ENCODE measurements at regions not wholly inside any gene's neighbourhood (a gene's known extent, or its start where the extent isn't known, plus 50 kb on each side); places are given as distances from the start of the nearest gene placed in this dataset.

GRCh38 chr4:176492646-176493302 is 173.0 kb downstream of the SPCS3 start:
- peak in 6 of 11 donors; percentile 3 to 15 (median 6) for DNase-seq (ENCODE audit: extremely low read depth in 1 of 11, low read depth in 9 of 11, low spot score in 4 of 11)

DNA sequence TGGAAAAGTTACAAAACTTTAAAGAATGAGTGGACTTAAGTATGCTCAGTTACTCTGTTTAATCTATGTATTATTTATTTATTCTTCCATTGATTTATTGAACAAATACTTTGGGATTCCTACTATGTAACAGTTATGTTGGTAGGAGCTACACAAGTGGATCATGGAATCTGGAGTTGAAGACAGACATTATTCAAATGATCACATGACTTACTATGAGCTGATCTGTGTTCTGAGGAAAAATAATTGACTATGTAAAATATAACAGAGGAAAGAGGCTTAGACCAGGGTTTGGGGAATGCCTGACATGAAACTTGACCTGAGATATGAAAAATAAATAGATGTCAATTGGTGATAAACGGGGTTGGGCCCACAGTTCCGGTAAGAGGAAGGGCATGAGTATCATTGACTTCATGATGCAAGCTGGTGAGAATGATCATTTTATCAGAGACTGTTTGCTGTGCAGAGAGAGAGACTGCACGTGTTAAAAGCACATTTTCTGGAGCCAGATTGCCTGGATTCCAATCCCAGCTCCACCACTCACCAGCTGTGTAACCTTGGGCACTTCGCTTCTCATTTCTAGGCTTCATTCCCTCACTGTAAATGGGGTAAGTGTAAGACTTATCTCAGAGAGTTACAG is 179.0 kb downstream of the SPCS3 start:
- DNase-seq (ENCODE audit: extremely low read depth in 1 of 11, low read depth in 9 of 11, low spot score in 4 of 11): no peak

DNA sequence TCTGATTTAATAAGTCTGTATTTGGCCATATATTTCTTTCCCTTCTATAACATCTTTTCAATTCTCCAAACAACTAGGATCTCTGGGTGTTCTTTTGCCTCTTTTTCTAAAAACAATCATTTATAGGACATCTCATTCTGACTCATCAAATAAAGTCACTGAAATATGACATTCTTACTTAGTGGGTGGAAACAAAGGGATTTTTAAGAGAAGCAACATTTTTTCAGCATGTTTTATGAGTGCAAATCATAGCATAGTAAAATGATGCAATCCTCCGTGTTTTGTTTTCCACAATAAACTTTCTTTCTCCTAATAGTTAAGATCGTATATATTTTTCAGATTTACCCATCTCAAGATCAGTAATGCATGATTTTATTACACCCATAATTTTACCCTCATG is 179.8 kb downstream of the SPCS3 start:
- no peak for DNase-seq (ENCODE audit: extremely low read depth in 1 of 11, low read depth in 9 of 11, low spot score in 4 of 11)

GRCh38 chr4:176500894-176501293 is 181.1 kb downstream of the SPCS3 start:
- DNase-seq (ENCODE audit: extremely low read depth in 1 of 11, low read depth in 9 of 11, low spot score in 4 of 11): no peak

GRCh38 chr4:176504118-176504517 is 184.4 kb downstream of the SPCS3 start:
- no peak for DNase-seq (ENCODE audit: extremely low read depth in 1 of 11, low read depth in 9 of 11, low spot score in 4 of 11)

- DNase-seq (ENCODE audit: extremely low read depth in 1 of 11, low read depth in 9 of 11, low spot score in 4 of 11): no peak
These were observed 188.2 kb downstream of the SPCS3 start for GRCh38 chr4:176507845-176508533.

DNA sequence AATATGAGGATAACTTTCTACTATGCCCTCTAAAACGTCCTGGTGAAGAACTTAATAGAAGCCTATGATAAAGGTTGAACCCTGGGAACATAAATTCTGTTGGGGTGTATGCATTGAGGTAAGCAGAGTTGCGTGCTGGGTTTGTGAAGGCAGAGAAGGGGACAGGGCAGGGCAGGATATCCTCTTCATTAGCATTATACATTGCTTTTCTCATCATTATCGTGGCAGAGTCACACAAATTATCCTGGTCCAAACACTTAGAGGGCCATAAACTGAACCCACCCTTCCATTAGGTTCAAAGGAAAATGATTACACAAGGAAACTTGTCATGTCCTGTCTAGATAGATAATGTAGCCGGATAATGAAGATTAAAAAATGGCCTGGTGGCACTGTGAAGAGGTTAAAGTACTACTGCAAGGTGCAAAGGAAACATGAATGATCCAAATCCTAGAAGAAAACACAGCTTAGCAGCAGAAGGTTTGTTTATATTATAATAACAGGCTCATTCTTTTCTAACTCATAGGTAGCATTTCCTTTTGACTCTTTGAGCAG is 189.1 kb downstream of the SPCS3 start:
- DNase-seq (ENCODE audit: extremely low read depth in 1 of 11, low read depth in 9 of 11, low spot score in 4 of 11): no peak

DNA sequence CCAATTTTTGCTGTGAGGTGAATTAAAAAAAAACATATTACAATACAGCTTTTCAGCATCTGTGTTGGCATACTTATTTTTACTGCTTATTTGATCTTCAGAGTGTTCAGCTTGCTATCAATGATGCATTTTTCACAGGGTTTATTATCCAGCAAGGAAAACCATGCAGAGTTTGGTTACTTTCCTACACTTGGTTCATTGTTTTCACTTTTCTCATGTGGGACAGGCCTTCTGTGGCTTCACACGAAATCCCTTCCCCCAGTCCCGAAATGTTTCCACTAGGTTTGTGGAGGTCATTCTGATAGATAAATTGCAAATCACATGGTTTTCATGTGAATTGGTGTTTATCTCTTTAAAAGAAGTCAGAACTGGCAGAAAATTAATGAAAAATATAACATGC is 205.8 kb downstream of the SPCS3 start:
- no peak for DNase-seq (ENCODE audit: extremely low read depth in 1 of 11, low read depth in 9 of 11, low spot score in 4 of 11)

DNA sequence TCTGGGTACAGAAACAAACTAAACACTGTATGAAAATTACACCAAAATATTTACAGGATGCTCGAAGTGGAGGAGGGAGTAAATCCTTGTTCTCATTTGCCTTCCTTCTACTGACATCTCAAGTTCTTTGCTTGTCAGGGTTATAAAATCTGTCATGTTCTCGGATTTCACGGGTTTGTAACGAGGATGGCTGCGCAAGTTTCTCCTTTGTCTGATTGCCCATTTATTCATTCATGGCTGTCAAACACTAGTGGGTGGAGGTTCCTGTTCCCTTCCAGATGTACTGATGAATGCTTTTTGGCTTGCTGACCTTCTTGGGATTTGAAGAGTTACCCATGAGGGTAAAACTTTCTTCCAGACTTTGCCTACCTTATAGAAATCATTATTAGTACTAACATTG is 206.9 kb downstream of the SPCS3 start:
- DNase-seq (ENCODE audit: extremely low read depth in 1 of 11, low read depth in 9 of 11, low spot score in 4 of 11): peak in 7 of 11 donors; percentile 22 to 55 (median 36)

GRCh38 chr4:176529574-176529973 is 209.8 kb downstream of the SPCS3 start:
- no peak for DNase-seq (ENCODE audit: extremely low read depth in 1 of 11, low read depth in 9 of 11, low spot score in 4 of 11)

- no peak for DNase-seq (ENCODE audit: extremely low read depth in 1 of 11, low read depth in 9 of 11, low spot score in 4 of 11)
These were observed 213.4 kb downstream of the SPCS3 start for GRCh38 chr4:176533159-176533558.

DNA sequence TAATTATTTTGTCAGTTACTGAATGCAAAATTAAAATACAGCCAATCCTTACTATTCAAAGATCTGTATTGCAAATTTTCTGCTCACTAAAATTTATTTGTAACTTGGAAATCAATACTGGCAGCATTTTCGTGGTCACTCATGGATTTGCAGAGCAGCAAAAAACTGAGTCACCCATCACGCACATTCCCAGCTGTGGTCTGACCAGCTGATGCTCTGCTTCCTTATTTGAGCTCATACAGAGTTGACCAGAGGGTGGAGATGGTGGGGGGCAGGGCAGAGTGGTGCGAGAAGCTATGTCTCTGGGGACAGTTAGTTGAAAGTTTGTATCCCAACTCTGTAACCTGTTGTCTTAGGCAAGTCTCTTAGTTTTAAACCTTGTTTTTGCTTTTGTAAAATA is 214.8 kb downstream of the SPCS3 start:
- no peak for DNase-seq (ENCODE audit: extremely low read depth in 1 of 11, low read depth in 9 of 11, low spot score in 4 of 11)

GRCh38 chr4:176538217-176538925 is 218.6 kb downstream of the SPCS3 start:
- no peak for DNase-seq (ENCODE audit: extremely low read depth in 1 of 11, low read depth in 9 of 11, low spot score in 4 of 11)

DNA sequence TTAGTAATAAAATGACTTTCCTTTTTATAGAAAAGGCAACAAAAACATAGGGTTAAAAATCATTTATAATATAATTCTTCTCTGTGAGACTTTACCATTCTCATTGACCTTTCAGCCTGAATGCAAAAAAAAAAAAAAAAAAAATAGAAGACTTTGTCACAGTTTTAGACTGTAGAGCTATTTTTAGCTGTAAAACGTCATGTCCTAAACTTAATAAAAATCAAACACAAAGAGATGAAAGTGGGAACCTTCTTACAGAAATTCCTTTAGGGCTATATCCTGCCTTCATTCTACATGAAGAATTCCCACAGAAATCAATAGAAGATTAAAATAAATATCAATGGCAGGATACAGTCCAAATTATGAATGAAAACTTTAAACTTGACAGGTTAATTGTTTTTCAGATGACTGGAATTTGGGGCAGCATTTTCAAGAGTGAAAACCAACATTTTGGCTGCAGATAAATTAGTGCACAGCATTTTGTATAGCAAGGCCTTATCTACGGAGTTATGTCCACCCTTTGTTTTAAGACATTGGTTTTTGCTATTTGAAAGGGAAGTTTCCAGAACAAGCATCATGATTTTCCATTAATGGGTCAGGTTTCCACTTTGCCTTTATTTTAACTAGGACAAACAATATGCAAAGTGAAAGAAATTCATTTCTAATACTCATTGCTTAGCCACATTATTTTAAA is 219.5 kb downstream of the SPCS3 start:
- DNase-seq (ENCODE audit: extremely low read depth in 1 of 11, low read depth in 9 of 11, low spot score in 4 of 11): no peak

DNA sequence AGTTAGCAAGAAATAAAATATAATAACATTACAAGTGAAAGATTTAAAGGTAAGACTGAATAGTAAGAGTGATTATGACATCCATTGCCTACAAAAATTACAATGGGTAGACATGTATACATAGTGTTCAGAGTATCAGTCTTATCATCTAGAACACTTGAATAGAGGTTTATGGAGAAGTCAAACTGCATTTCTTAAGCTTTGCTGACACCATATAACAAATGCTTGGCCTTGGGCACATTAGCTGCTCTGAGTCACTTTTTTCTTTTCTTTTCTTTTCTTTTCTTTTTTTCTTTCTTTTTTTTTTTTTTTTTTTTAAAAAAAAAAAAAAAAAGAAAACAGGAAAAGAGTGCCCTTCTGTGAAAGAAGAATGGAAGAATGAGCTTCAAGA is 220.0 kb downstream of the SPCS3 start:
- DNase-seq (ENCODE audit: extremely low read depth in 1 of 11, low read depth in 9 of 11, low spot score in 4 of 11): no peak

DNA sequence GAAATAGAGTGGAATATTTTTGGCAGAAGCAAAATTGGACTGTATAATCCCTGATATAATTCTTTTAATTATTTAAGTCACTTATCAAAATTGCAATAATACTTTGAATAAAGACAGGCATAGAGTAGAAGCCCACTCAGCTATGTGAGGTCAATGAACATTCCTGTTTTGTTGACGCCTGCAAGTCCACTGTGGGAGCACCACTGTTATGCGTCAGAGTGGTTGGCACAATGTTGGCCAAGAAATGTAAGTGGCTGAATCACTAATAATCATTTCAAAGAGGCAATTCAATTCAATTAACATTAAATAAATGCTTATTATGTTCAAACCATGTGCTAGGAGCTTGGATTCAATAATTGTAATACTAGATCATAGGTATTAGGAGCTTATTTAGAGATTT is 221.0 kb downstream of the SPCS3 start:
- no peak for DNase-seq (ENCODE audit: extremely low read depth in 1 of 11, low read depth in 9 of 11, low spot score in 4 of 11)

DNA sequence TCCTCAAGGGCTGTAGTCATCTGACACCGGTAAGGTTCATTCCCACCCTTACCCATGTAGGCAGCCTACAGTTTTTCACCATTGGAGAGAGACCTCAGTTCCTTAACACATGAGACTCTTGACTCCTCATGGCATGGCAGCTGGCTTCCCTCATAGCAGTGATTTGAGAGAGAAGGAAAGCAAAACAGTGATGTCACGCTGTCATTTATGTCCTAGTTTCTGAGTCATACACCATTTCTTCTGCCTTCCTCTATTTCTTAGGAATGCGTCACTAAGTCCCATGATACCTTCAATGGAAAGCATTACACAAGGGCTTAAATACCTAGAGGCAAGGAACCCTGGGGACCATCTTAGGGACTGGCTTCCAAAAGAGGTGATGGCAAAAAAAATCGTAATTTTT is 226.1 kb downstream of the SPCS3 start:
- DNase-seq (ENCODE audit: extremely low read depth in 1 of 11, low read depth in 9 of 11, low spot score in 4 of 11): no peak

GRCh38 chr4:176546975-176547374 is 227.2 kb downstream of the SPCS3 start:
- peak in 2 of 11 donors; percentile 11 to 21 for DNase-seq (ENCODE audit: extremely low read depth in 1 of 11, low read depth in 9 of 11, low spot score in 4 of 11)

- no peak for DNase-seq (ENCODE audit: extremely low read depth in 1 of 11, low read depth in 9 of 11, low spot score in 4 of 11)
These were observed 228.8 kb downstream of the SPCS3 start for GRCh38 chr4:176548571-176548970.
